Endothelial cell of umbilical vein (primary cell): ENCODE measurements at regions not wholly inside any gene's neighbourhood (a gene's known extent, or its start where the extent isn't known, plus 50 kb on each side); places are given as distances from the start of the nearest gene placed in this dataset.

ENCODE experiments used
- BruUV-seq: library from RNA; stranded (reverse); fragments of 400-500 nt; replicated peaks from 2 replicates; lab custom pipeline; 2021; lab: Mats Ljungman, UMichigan
- CTCF ChIA-PET: fragments of 300-600, 350-600 bp; sonication (Branson Sonifier 250); formaldehyde crosslinking; loops from one replicate; lab custom pipeline; 2021; ENCODE audit warnings: antibody characterized with exemption, inconsistent platforms; lab: Charles Lee
- POLR2A ChIA-PET: fragments of 300-600, 350-600 bp; sonication (Branson Sonifier 250); formaldehyde crosslinking; loops from one replicate; lab custom pipeline; 2021; ENCODE audit warnings: antibody characterized with exemption, inconsistent platforms; lab: Charles Lee
- DNase-seq: peaks from one replicate; pipeline ENCODE4 v3.0.0-alpha.2; 2011; ENCODE audit warnings: low read depth, low spot score
- FAIRE-seq: peaks from 2 replicates; lab custom pipeline; 2011; peaks lifted over from hg19 to GRCh38; lab: Jason Lieb, UNC
- H2AFZ ChIP-seq: 2 replicates; pipeline ENCODE4 v1.6.0; 2012; ENCODE audit warnings: low read depth, low read length, control low read depth, inconsistent platforms
- H3K27ac ChIP-seq: 2 replicates; pipeline ENCODE4 v1.5.1; 2011; ENCODE audit warnings: low read depth, mild to moderate bottlenecking, control low read depth, low read length, moderate library complexity; ENCODE audit not compliant: insufficient read depth
- H3K27me3 ChIP-seq, 2 experiments: 2 replicates each; pipeline versions ENCODE4 v1.6.0 to v1.6.1; 2011; ENCODE audit warnings: low read length in 2 of 2, mixed read lengths in 1 of 2; ENCODE audit not compliant: control insufficient read depth in 2 of 2, insufficient read depth in 2 of 2
- H3K36me3 ChIP-seq, 2 experiments: 2 replicates in 1 of 2; 3 replicates in 1 of 2; pipeline ENCODE4 v1.5.1; 2011; ENCODE audit warnings: low read length in 2 of 2, mild to moderate bottlenecking in 1 of 2, moderate library complexity in 1 of 2; ENCODE audit not compliant: control insufficient read depth in 2 of 2, insufficient read depth in 2 of 2; ENCODE audit errors: extremely low read depth in 1 of 2
- H3K4me1 ChIP-seq: 3 replicates; pipeline ENCODE4 v1.5.1; 2011; ENCODE audit warnings: mild to moderate bottlenecking, low read length; ENCODE audit not compliant: control insufficient read depth, insufficient read depth; ENCODE audit errors: extremely low read depth
- H3K4me2 ChIP-seq: 2 replicates; pipeline ENCODE4 v1.6.1; 2011; ENCODE audit warnings: low read length, control low read depth, mixed read lengths; ENCODE audit not compliant: insufficient read depth
- H3K4me3 ChIP-seq, 3 experiments: fragments of 200-600 bp in 1 of 3; sonication (generic), shearing (Covaris generic) in 1 of 3; replicated peaks in 1 of 3; 2 replicates each; pipeline ENCODE4 v1.5.1; 2011 to 2016; ENCODE audit warnings: control low read depth in 3 of 3, low read length in 3 of 3, mild to moderate bottlenecking in 2 of 3, inconsistent platforms in 1 of 3, low read depth in 1 of 3, moderate library complexity in 1 of 3; ENCODE audit not compliant: insufficient read depth in 1 of 3
- H3K79me2 ChIP-seq: 2 replicates; pipeline ENCODE4 v1.6.0; 2012; ENCODE audit warnings: low read length, inconsistent platforms; ENCODE audit not compliant: control insufficient read depth, insufficient read depth
- H3K9ac ChIP-seq: replicated peaks from 2 replicates; pipeline ENCODE3; 2011; ENCODE audit warnings: low read length, control low read depth; ENCODE audit not compliant: insufficient read depth; ENCODE audit errors: extremely low read depth
- H3K9me1 ChIP-seq: replicated peaks from 3 replicates; pipeline ENCODE4 v1.6.0; 2011; ENCODE audit warnings: mild to moderate bottlenecking, low read length; ENCODE audit not compliant: control insufficient read depth, insufficient read depth; ENCODE audit errors: extremely low read depth
- H3K9me3 ChIP-seq: replicated peaks from 2 replicates; pipeline ENCODE4 v1.5.1; 2012; ENCODE audit warnings: low read length, inconsistent platforms; ENCODE audit not compliant: control insufficient read depth, insufficient read depth
- H4K20me1 ChIP-seq: replicated peaks from 2 replicates; pipeline ENCODE3; 2011; ENCODE audit warnings: mild to moderate bottlenecking, low read length; ENCODE audit not compliant: control insufficient read depth, insufficient read depth; ENCODE audit errors: extremely low read depth
- CTCF ChIP-seq, 2 donors: IDR thresholded peaks; 1 replicate in 1 of 2; 2 replicates in 1 of 2; pipeline ENCODE4 v1.5.1; 2011; ENCODE audit warnings: low read length in 2 of 2, mild to moderate bottlenecking in 2 of 2, moderate library complexity in 2 of 2, control low read depth in 1 of 2, inconsistent platforms in 1 of 2, low read depth in 1 of 2; ENCODE audit not compliant: insufficient read depth in 1 of 2; ENCODE audit errors: extremely low read depth in 1 of 2
- EZH2 ChIP-seq: IDR thresholded peaks from 2 replicates; pipeline ENCODE4 v1.6.1; 2012; ENCODE audit warnings: borderline replicate concordance, low read depth, mild to moderate bottlenecking, moderate library complexity, low read length, inconsistent platforms; ENCODE audit not compliant: severe bottlenecking
- FOS ChIP-seq: IDR thresholded peaks from 2 replicates; pipeline ENCODE4 v1.6.1; 2011; ENCODE audit warnings: mild to moderate bottlenecking, low read length, moderate library complexity, borderline replicate concordance; ENCODE audit not compliant: insufficient read depth
- GATA2 ChIP-seq: IDR thresholded peaks from 2 replicates; pipeline ENCODE4 v1.7.0; 2011; ENCODE audit warnings: low read depth, mild to moderate bottlenecking, moderate library complexity, mixed read lengths, low read length; ENCODE audit not compliant: insufficient read length, insufficient read depth
- JUN ChIP-seq: IDR thresholded peaks from 2 replicates; pipeline ENCODE4 v1.6.1; 2011; ENCODE audit warnings: borderline replicate concordance, low read depth; ENCODE audit not compliant: insufficient read length, insufficient read depth
- MAX ChIP-seq: IDR thresholded peaks from 2 replicates; pipeline ENCODE4 v1.6.1; 2011; ENCODE audit not compliant: insufficient read depth, insufficient read length
- MYC ChIP-seq: IDR thresholded peaks from one replicate; pipeline ENCODE4 v1.6.1; 2011; ENCODE audit warnings: mild to moderate bottlenecking, low read depth, low read length
- POLR2A ChIP-seq: IDR thresholded peaks from 2 replicates; pipeline ENCODE4 v1.6.1; 2012; ENCODE audit warnings: low read depth, mild to moderate bottlenecking, control low read depth, low read length
- POLR2AphosphoS5 ChIP-seq: IDR thresholded peaks from 2 replicates; pipeline ENCODE4 v1.6.1; 2012; ENCODE audit warnings: low read depth, mild to moderate bottlenecking, control low read depth, low read length, moderate library complexity; ENCODE audit not compliant: insufficient read depth
- dilution Hi-C: fragments of 300-500 bp; cut with MboI; formaldehyde crosslinking; loops from one replicate; pipeline ENCODE4 v1.15.0; 2019; ENCODE audit warnings: low sequenced_read_pairs; ENCODE audit not compliant: extremely low pct_ligation_motif_present
- intact Hi-C: fragments of 100-400 bp; cut with micrococcal nuclease; formaldehyde crosslinking; loops from one replicate; pipeline ENCODE4 v1.10.0; 2022

- no peaks in the 10 kb centered on the region for H3K4me1 ChIP-seq
- POLR2A ChIA-PET: no interaction called here
- BruUV-seq: no TSS peak
- H3K4me3 ChIP-seq: no peak overlapping the region
- no peak overlapping the region for H3K4me2 ChIP-seq
- DNase-seq (no peak), FAIRE-seq (no peak)
- no peak overlapping the region for H3K9ac ChIP-seq
- intact Hi-C loops (no loop called here), dilution Hi-C loops (no loop called here)
- no peaks in the 10 kb centered on the region for H4K20me1 ChIP-seq
- H3K9me1 ChIP-seq: no peaks in the 10 kb centered on the region
- H2AFZ ChIP-seq: no peak overlapping the region
- CTCF ChIA-PET: no interaction called here
- TF ChIP-seq MAX (no peak), POLR2AphosphoS5 (no peak), JUN (no peak), FOS (no peak), CTCF (IDR thresholded peaks at IDR 0.05; ENCODE audit: extremely low read depth in 1 of 2, insufficient read depth in 1 of 2, low read depth in 1 of 2, low read length in 2 of 2) (no peak), POLR2A (no peak), GATA2 (no peak), MYC (no peak), EZH2 (no peak)
- no peaks in the 10 kb centered on the region for H3K79me2 ChIP-seq
- no peaks in the 10 kb centered on the region for H3K27me3 ChIP-seq
- H3K9me3 ChIP-seq: no peaks in the 10 kb centered on the region
- H3K27ac ChIP-seq: no peak overlapping the region
- H3K36me3 ChIP-seq: no peaks in the 10 kb centered on the region
These were observed 664.8 kb upstream of the GJE1 start for GRCh38 chr6:141467881-141468280.
